Thyroid gland (tissue), 4 donors: ENCODE measurements at regions not wholly inside any gene's neighbourhood (a gene's known extent, or its start where the extent isn't known, plus 50 kb on each side); places are given as distances from the start of the nearest gene placed in this dataset.

Source experiments
- CTCF ChIP-seq, 6 experiments: fragments of 200-600 bp in 3 of 6; fragments of 450-650 bp in 3 of 6; sonication (generic) in 3 of 6; IDR thresholded peaks; one replicate each; pipeline ENCODE4 v1.5.1; 2016 to 2019; ENCODE audit warnings: antibody characterized with exemption in 6 of 6, mild to moderate bottlenecking in 2 of 6, inconsistent platforms in 1 of 6, moderate library complexity in 1 of 6
- POLR2A ChIP-seq, 2 donors: fragments of 450-650 bp; IDR thresholded peaks; one replicate each; pipeline ENCODE4 v1.6.1; 2017; ENCODE audit warnings: antibody characterized with exemption in 2 of 2, mild to moderate bottlenecking in 2 of 2, moderate library complexity in 1 of 2

GRCh38 chr16:24677388-24677787 lies 52.1 kb upstream of the TNRC6A start:
- no peak for TF ChIP-seq CTCF (IDR thresholded peaks at IDR 0.05)
- TF ChIP-seq POLR2A (IDR thresholded peaks at IDR 0.05), result no peak
